Stimulated activated CD8-positive, alpha-beta memory T cell treated with anti-CD3 and anti-CD28 coated beads, Interleukin-12 subunit alpha, Interleukin-12 subunit beta, amount 100 ng/mL, for 24 hours (primary cell): ENCODE measurements at regions not wholly inside any gene's neighbourhood (a gene's known extent, or its start where the extent isn't known, plus 50 kb on each side); places are given as distances from the start of the nearest gene placed in this dataset.

Experiments
- DNase-seq: peaks from one replicate; pipeline ENCODE4 v3.0.0-alpha.2; 2020; ENCODE audit errors: extremely low read depth

DNA sequence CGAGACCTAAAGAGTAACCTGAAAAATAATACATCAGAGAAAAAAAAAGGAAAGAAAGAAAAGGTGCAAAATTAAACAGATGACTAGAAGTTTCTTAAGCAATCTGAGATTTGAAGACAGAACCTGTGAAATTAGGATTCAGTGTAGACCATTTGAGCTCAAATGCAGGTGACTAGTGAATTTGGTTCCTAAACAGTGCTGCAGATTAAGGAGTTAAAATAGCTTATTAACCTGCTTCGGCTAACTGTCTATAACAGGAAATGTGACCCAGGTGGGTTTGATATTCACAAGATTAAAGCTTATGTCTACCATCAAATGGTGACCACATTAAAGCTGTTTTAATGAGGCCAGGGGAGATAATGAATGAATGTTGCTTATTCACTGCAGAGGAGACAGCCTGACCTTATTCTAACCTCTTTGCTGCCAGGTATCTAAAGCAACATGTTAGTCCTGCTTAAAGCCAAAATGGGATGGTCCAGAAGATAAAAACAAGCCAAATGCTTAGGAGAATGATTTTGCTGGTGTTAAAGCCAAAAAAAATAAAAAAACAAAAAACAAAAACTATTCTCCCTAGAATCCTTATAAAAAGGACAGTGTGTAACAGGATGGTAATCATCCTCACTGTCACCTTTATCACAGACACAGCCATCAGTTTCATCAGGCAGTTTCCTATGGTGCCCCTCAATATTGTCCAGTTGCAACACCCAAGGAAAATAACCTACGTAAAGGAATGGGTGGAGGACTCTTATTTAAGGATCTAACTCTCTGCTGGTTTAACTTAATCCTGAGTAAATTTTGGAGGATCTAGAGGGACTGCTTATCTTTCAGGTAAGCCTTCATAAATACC lies 769.0 kb upstream of the ZEB2 start:
- no peak for DNase-seq

DNA sequence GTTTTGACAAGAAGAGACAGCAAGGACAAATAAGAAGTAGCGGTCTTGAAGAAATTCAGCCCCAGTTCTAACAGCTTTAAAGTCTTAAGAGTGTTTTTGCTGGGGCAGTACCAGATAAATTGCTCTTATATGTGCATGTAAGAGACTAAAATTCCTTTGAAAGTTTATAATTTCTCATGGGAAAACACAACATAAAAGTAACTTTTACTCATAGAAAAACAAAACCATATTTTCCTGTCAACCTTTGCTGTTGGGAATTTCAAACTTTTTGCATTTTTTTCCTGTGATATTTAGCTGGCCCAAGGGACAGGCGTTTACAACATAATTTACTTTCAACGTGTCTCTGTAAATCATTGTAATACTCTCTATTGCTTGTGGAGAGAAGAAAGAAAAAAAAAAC lies 767.8 kb upstream of the ZEB2 start:
- DNase-seq: no peak

DNA sequence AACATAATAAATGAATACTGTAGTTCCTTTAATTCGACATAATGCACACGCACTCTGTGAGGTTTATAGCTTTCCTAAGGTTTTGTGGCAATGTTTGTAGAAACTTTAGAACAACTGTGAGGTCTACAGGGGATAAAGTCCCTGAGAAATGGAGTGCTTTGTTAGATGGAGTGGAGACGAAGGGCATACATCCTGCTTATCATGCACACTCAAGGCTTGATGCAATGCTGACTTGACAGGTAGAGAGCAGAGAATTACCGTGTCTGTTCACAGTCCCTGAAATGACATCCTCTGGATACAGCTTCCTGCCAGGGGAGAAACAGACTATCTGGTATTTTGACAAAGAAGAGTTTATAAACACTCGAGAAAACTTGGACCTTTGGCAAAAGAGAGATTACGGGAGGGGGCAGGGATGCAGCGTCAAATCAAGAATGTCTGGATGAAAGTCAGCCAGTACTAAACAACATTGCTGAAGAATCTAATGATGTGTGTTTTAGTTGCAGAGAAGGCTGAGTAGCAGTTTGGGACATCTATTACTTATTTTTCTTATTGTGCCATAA lies 766.9 kb upstream of the ZEB2 start:
- no peak for DNase-seq

DNA sequence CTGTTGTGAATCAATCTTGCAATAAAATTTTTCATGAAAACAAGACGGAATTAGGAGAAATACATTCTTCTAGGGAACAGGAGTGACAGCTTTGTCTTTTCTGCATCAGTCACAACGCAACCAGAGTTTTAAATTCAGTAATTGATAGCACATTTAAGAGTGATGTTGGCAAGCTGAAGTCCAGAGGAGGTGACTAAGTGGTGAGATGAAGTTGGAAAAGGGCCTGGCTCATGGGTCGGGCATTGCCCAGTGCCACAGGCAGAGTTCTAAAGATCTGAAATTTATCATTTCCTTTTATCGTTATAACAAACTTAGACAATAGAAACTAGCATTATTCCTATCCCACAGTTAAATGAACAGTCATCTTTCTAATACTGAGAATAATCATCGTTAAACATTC lies 764.6 kb upstream of the ZEB2 start:
- no peak for DNase-seq

DNA sequence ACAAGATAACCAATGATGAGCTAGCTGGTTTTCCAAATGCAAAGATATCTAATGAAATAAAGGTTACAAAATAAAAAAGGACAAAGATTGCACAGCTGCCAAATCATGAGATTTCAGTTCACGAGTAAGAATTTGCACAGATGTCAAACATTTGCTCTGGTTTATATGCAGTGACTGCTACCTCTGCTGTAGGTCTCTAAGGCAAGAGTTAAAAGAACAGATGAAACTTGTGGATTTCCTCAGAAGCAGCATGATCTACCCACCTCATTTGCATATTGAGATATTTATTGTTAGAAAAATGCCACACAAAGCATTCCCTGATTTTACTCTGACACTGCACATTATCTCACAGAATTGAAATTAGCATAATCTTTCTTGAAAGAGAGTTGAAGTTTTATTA lies 763.2 kb upstream of the ZEB2 start:
- DNase-seq: no peak

DNA sequence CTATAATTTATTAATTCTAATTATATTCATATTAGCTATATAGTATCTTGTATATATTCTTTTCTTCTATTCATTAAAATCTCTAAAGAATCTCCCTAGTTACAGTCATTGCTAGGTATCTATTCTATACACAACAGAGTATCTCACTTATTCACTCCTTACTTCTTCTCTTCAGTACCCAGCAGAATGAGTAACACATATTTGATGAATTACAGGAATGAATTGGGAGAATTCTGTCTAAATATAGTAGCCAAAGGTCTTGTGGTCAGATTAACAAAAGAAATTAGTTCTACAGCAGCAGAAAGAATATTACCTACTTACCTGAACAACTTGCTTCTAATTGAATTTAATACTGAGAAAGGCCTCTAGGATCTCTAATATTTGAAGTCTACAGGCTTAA lies 758.0 kb upstream of the ZEB2 start:
- DNase-seq: no peak

DNA sequence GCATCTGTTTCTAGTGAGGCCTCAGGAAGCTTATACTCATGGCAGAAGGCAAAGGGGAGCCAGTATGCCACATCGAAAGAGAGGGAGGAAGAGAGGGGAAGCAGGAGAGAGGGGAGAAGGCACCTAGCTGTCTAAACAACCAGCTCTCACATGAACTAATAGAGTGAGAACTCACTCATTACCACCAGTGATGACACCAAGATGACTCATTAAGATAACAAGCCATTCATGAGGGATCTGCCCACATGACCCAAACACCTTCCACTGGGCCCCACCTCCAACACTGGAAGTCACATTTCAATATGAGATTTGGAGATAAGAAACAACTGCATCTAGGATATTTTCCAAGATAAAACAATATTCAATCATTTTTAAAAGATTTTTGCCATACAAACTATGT lies 753.9 kb upstream of the ZEB2 start:
- DNase-seq: no peak

DNA sequence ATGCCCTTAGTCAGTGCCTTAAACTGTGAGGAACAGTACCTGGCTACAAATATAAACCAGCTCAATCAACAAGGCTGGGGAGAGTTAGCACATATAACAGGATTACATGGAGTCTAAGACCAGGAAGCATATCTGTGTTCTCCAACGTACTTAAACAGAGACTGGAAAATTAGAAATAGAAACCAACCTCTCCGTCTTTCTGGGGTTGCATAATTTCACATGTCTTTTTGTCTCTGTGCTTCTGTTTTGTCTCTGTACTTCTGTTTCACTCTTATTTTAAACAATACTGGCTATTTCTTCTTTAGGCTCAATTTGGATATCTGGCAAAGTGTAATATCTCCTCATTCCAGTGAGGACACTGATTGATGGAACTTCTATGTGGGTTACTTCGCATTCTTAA lies 749.0 kb upstream of the ZEB2 start:
- no peak for DNase-seq

DNA sequence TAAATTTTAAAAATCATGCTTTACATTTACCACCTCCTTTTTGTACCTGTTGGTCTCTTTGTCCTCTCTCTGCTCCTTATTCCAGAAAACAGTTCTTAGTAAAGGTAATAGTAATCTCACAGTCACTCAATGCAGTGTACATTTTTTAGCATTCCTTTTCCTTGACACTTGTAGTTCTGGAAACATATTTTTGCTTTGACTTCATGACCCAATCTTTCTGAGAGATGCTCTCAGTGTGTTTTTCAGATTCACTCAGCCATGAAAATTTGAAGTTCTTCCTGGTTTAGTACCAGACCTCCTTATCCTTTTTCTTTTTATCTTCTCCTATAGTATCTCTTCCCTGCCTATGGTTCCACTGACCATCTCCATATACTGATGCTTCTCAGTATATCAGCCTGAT lies 747.5 kb upstream of the ZEB2 start:
- no peak for DNase-seq

DNA sequence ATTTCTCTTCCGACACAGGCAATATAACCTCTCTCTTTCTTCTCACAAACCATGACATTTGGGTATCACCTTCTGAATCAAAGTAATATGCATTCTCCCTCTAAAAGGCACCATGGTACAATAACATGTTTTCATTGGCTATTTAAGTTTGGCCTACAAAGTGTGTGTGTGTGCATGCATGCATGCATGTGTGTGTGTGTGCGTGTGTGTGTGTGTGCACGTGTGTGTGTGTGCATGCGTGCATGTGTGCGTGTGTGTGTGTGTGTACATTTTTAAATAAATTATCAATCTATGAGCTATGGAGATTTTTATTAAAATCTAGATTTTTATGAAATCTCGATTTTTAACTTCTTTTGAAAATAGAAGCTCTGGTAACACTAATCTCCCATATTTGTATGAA lies 745.3 kb upstream of the ZEB2 start:
- no peak for DNase-seq

DNA sequence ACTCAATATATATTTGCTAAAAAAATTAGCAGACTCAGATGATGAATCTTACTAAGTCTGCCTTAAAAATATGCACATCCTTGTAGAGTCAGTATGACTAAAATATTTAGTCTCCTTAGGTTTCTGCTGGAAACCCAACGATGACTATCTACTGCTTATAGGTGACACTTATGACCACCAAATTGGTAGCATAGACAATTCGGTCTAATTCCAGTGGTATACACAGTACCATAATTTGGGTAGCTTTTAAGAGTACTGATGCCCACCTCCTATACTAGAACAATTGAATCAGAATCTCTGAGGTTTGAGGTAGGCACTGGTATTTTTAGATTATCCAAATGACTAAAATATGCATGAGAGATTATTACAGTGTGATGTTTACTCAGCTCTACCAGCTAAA lies 740.8 kb upstream of the ZEB2 start:
- DNase-seq: no peak

DNA sequence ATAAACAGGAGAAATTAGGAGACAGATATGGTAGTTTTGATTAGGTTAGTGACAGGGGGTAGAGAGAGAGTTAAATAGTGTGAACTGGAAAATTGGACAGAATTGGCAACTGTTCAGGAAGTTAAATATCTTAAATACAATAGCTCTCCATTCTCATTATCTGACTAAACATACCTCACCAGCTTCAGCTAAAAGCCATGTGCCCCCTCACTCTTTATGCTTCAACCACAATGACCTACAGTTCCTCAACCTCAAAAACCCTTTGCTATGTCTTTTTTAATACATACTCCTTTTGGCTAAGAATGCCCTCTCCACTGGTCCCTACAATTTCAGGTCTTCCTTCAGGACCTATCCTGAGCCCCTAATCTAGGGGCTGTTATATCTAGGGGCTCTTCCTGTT lies 740.2 kb upstream of the ZEB2 start:
- DNase-seq: no peak

DNA sequence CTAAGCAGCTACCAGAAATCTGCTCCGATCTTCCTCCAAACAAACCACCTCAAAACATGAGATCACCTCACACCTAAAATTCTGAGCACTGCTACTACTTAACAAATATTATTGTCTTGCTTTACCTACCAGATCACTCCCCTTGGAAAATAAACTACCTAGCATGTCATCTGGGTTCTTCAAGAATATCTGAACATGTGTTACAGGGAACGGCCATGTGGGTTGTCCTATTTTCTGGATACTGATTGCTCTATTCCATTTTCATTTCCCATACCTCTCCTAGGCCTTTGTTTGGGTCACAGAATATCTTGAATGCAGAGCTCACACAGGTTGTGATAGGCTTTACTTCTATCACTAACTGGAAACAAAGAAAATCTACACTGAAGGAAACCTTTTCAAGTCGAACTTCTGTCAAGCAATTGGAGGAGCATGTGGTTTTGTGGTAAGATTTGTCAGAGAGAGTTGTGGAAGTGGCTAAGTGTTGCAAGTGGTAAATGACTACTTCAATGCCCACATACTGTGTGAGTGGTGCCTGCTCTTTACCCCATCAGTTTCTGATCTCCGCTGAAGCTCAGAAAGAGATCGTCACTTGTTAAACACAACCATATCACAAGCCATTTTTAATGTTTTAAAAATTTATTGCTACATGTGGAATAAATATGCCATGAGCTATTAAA lies 739.1 kb upstream of the ZEB2 start:
- DNase-seq: no peak

DNA sequence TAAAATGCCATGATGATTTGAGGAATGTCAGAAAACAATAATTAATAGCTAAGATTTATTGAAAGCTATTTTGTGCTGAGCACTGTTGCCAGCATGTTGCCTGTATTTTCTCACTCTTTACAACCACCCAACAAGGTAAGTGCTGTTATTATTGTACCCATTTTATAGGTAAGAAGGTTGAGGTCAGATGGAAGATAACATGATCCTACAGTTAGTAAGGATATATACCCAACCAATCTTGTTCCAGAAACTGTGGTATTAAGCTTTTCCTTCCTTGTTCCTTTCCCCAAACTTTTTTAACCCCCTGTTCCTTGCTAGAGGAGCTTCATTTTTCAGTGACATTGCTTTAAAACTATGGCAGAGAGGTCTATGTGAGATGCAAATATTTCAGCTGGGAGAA lies 738.0 kb upstream of the ZEB2 start:
- no peak for DNase-seq

DNA sequence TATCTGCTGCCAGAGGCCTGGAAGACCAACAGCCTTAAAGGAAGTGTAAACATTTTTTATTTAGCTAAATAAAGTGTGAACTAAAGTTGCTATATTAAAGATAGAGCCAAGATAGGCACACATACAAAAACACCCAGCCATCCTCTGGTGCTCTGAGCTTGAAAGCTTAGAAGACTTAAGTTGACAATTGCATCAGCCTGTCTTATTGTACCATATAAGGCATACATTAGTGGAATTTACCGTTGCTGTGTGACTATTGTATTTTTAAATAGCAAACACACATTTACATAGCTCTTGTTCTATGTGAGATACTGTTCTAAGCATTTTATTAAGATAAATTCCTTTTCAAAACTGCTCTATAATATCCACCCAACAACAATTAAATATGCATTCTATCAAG lies 736.6 kb upstream of the ZEB2 start:
- DNase-seq: no peak

DNA sequence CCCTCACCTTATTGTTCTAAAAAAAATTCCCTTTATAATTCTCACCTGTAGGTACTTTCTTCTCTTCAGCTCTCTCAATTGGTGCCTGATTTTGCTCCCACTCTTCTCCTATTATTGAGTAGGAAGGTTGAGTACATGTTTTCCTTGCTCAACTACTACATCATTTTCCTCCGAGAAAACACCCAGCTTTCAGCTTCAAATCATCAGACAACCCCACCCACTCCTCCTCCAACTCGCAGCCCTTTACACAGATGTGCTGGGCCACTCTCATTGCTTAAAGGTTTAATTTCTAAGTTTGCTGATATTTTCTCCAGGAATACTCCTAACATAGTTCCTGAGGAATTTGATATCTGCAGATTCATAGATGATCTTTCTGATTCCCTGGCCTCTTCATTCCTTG lies 734.4 kb upstream of the ZEB2 start:
- no peak for DNase-seq

DNA sequence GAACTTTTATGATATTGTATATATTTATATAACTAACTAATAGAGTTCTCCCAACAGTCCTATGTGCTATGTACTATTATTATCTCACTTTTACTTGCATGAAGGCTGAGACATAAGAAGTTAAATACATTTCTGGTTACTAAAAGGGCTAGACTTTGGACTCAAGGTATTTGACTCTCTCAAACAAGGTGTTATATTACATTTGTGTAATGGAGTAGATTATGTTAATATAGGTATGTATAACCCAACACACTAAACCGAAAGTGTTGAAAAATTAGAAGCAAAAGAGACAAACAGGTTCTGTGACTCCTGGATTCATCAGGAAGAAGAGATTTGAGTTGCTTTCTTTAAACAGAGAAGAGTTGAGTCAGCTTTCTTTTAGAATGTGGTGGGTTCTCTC lies 733.6 kb upstream of the ZEB2 start:
- no peak for DNase-seq

DNA sequence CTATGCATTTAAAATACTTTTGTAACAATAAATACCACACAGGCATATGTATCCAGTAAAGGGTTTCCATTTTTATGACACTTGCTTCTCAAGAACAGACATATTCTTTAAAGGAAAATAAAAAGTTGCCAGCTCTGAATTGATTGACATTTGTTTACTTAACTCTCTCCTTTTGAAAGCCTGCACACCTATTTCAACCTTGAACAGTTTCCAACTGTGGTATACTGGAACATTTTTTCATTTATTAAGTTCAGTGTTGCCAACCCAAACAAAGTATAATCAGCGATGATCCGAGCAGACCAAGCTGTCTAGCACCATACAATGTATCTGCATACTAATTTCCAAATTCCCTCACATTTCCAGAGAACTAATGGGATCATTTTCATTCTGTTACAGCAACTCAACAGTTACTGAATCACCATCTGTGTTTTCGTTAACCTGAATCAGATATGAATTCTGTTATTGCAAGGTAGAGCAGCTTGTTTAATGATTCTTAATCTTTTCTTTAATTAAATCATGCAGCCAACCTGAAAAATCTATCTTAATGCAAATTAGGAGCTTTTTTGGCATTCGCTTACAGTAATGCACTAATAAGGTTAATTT lies 725.5 kb upstream of the ZEB2 start:
- DNase-seq: no peak

DNA sequence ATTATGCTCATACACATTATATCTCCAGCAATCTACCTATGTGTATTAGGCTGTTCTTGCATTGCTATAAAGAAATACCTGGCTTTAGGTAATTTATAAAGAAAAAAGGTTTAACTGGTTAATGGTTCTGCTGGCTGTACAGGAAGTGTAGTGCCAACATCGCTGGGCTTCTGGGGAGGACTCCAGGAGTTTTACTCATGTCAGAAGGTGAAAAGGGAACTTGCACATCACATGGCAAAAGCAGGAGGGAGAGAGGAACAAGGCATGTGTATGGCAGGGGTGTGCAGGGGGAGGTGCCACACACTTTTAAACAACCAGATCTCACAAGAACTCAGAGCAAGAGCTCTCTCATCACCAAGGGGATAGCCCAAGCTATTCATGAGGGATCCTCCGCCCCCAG lies 715.4 kb upstream of the ZEB2 start:
- no peak for DNase-seq

DNA sequence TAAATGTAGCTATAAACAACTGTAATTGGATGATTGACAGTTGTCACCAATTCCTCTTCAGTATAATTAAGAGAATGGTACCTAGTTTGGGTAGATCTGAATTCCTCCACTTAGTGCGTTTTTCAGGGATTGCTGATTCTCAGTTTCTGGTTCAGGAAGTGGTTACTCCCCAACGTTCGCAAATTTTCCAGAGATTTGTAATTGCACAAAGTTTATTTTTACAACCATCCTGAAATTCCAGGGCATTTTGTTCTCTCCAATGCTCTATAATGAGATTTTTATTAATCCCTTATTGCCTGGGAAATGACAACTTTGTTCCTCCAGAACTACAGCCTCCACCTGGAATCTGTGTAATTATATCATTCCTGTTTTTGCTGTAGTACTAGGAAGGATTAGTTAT lies 710.6 kb upstream of the ZEB2 start:
- no peak for DNase-seq

DNA sequence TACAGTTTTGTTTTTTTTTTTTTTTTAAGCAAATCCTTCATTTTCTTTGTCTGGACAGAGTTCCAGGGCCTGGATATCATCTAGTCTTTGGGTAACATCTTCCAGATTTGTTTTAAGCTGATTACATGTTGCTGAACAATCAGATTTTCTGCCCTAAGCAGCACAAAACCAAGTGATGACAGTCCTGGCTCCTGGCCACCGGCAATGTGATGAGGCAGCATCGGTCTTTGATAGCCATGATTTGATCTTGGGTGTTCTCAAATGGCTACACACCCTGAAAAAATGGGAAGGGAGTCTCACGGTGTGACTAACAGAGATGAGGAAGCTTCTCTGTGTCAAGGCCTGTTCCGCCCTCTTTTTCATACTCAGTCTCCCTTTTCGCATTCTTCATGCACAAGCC lies 708.6 kb upstream of the ZEB2 start:
- no peak for DNase-seq

DNA sequence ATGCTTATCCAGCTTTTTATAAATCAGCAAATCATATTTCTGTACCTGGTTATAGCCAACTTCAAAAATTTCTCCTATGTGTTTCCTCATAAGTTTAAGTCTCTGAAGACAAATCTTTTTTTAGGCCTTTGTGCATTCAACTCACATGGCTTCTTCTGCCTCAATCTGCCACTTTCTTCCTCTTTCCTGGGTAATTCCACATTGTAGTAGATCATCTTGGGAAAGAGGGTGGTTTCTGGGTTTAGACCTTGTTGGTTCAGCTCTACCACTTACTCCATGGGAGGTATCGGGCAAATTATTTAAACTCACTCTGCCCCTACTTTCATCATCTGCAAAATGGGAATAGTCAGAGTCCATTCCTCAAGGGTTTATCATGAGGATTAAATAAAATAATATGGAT lies 707.0 kb upstream of the ZEB2 start:
- DNase-seq: no peak

DNA sequence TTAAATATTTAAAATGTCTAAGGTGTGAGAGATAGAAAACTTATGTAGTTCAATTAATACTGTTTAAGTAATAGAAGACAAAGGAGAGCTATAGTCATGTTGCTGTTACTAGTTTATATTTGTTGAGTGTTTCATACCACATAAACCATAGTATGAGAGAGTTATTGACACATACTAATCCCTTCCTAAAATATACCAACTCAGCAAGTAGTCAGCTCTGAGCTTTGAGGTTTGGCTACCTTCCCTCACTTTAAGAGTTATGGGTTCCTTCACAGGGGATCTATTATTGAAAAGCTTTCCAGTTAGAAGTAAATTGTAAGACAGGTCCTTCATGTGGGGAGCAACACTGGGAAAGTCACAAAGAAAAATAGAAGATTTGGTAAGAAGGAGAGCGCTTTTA lies 701.6 kb upstream of the ZEB2 start:
- no peak for DNase-seq
